Fibroblast of skin of right quadriceps (primary cell): ENCODE measurements at regions not wholly inside any gene's neighbourhood (a gene's known extent, or its start where the extent isn't known, plus 50 kb on each side); places are given as distances from the start of the nearest gene placed in this dataset.

ENCODE experiments used
- DNase-seq: peaks from one replicate; pipeline ENCODE4 v3.0.0-alpha.2; 2013

DNA sequence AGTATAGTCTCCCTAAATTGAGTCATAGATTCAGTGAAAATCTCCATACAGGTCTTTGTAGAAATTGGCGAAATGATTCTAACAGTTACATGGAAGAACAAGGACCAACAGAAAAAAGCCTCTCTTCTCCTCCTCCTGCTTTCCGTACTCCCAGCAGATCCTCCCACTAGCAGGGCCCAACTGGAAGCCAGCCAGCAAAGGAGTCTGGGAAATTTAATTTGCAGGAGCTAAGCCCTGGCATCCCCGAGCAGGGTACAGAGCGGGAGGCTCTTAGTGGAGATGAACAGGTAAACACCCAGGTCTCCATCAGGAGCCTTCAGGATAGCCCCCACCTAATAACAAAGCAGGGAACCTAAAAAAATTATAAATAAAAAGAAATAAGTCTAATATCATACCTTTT is 1473.8 kb downstream of the TBC1D22A start:
- no peak for DNase-seq

GRCh38 chr22:48235744-48236143 is 1473.3 kb downstream of the TBC1D22A start:
- no peak for DNase-seq

DNA sequence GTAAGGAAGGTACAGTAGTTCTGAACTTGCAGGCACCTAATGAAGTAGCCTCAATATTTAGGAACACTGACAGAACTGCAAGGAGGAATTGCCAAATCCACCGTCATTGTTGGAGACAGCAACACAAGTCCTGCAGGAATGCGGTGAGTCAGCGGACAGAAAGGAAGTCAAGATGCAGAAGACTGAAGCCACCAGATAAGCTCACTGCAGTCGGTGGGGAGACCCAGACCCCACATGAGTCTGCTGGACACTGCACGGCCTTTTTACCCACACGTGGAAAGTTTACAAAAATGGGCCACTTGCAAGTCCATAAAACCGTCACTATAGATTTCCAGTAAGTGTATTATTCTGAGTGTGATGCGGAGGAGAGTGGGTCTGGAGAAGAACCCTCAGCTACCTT is 1471.6 kb downstream of the TBC1D22A start:
- DNase-seq = no peak

DNA sequence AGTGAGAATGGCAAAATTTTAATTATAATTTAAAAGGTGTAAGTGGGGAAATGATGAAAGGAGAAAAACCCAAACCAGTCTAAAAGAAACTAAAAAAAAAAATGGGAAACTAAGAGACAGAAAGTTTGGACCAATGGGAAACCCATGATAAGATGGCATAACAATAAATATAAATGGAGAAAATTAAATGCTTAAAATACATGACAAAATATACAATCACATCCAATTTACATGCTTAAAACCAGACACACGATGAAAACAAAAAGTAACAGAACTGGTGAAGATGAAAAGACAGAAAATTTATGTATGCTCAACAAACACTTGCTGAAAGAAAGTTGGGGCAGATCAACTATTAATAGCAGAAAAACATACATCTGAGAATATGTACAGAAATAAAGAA is 1471.1 kb downstream of the TBC1D22A start:
- DNase-seq = no peak

DNA sequence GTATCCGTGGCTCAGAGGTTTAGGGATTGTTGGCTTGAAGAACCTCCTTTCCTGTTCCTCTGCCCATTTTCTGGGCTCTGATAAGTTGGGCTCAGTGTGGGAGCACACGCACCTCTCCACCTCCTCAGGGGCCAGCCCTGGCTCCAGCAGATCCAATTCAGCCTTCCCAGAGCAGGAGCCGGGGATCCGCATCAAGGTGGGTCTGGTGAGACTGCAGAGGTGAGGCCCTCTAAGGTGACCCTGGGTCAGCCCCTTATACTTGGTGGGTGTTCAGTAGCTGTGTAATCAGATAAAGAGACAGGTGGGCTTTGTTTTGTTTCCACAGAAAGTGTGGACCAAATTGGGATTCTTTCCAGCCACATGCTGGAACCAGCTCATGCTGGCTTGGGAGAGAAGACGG is 1466.0 kb downstream of the TBC1D22A start:
- DNase-seq = no peak

GRCh38 chr22:48227341-48228018 is 1465.0 kb downstream of the TBC1D22A start:
- no peak for DNase-seq

- no peak for DNase-seq
Measured at GRCh38 chr22:48226026-48227013, 1463.9 kb downstream of the TBC1D22A start.

DNA sequence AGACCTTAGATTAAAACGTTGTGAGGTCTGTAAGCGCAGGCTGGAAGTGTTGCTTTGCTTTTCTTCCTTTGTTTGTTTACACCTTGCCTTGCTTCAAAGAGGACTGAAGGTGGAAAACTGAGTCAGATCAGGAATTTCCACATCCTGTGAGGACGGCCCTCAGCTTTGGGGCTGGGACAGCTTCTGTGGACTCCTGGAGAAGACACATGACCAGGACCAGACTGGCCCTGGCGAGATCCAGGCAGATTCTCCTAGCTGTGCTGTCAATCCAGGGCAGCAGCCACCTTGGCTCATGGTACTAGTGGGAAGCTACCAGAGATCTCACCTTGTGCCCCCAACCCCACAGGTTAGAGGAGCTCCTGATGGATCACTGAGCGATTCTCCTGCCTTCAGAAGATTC is 1461.9 kb downstream of the TBC1D22A start:
- DNase-seq = no peak

- no peak for DNase-seq
Measured at GRCh38 chr22:48223488-48224190, 1461.2 kb downstream of the TBC1D22A start.

GRCh38 chr22:48222742-48223487 is 1460.5 kb downstream of the TBC1D22A start:
- DNase-seq = no peak

- no peak for DNase-seq
Measured at GRCh38 chr22:48218889-48219420, 1456.5 kb downstream of the TBC1D22A start.

- DNase-seq = no peak
Measured at GRCh38 chr22:48217596-48217995, 1455.1 kb downstream of the TBC1D22A start.

DNA sequence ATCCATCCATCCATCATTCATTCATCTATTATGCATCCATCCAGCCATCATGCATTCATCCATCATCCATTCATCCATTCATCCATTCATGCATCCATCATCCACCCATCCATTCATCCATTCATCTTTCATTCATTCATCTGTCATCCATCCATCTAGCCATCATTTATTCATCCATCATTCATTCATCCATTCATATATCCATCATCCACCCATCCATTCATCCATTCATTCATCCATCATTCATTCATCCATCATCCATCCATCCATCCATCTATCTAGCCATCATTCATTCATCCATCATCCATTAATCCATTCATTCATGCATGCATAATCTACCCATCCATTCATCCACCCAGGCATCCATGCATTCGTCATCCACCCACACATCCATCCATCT is 1450.3 kb downstream of the TBC1D22A start:
- DNase-seq = no peak

DNA sequence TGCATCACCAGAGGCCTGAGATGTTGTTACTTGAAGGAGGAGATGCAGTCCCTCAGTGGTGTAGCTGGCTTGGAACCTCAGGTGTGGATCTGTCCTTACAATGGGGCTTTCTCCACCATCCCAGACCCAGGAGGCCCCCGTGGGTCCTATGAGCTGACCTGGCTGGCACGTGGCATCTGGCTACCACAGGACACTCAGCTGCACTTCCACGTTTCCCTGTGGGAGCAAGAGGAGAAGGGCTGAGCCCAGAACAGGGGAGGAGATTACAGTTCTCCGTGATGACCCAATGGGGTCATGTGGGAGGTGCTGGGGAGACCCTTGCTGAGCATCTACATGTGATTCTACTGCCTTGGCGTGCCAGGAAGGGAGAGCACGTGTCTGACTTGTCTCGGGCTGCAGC is 1448.4 kb downstream of the TBC1D22A start:
- no peak for DNase-seq

GRCh38 chr22:48210198-48210580 is 1447.7 kb downstream of the TBC1D22A start:
- DNase-seq = no peak

DNA sequence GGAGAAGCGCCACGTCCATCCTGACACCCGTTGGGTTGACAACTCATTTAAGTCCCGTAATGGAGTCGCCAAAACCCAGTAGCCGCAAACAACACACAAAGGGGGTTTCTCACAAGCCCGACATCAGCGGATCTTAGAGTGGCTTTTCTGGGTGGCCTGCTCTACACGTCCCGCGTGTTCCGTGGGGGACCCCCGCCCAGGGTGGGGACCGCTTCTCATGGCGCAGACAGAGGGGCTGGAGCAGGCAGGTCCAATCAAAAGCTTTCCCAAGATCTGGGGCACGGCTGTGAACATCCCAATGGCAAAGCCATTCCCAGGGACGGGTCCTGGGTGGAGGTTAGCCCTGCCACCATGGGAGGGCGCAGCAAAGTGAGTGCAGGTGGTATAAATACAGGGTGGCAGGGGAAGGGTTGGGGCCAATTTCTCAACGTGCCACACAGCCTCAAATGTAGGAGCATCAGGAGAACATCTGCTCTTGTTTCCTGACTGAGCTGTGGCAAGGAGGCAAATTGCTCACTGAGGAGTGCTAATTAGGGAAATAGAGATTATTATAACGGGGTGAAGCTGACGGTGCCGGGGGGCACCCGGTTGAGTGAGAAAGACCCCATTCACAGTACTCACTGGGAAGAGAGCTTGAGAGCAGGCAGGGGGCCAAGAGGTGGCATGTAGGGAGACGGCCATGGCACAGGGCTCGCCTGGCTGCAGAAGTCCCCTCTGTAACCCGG is 1447.2 kb downstream of the TBC1D22A start:
- no peak for DNase-seq

DNA sequence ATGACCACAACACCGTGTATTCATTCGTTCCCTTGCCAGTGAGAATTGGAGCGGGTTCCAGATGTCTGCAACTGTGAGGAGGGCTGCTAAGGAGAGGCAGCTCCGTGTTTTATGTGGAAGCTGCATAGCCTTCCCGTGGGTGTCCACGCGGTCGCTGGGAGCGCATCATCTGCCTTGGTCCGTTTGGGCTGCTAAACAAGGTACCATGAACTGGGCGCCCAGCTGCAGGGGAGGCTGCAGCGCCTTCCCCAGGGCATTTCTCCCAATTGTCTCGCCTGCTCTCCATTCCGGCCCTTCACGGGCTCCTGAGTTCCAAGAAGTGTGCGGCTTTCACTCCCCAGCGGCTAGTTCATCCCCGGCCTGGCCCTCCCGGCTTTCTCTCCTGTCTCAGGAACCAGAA is 1446.4 kb downstream of the TBC1D22A start:
- DNase-seq = no peak

- no peak for DNase-seq
Measured at GRCh38 chr22:48207919-48208535, 1445.6 kb downstream of the TBC1D22A start.

GRCh38 chr22:48205790-48206189 is 1443.3 kb downstream of the TBC1D22A start:
- DNase-seq = no peak

DNA sequence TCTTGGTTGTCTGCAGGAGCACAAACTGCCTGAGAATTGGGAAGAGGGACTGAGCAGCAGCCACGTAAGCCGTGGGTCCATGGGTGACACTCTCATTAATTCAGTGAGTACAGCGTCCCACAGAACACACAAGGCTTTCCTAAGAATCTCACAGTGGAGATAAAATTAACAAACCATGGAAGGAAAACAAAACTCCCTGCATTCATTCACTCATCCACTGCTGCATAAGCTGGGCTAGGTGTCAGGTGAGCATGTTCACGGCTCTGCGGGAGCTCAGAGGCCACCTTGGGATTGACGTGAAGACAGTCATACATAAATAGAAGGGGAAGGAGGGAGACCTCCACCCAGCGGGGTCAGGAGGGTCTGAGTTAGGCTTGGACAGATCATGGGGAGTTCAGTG is 1442.7 kb downstream of the TBC1D22A start:
- no peak for DNase-seq

DNA sequence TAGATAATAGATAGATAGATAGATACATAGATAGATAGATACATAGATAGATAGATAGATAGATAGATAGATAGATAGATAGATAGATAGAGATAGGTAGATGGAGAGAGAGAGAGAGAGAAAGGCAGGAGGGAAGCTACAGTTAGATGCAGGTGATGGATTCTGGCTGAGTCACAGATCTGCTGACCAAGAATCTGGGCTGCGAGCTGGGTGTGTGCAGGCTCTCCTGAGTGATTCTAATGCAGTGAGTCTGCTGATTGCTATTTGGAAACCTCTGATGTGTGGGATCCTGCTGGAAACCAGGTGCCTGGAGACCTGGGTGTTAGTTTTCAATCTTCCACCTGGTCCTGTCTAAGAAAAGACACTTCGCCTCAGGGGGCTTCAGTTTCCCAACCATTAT is 1441.8 kb downstream of the TBC1D22A start:
- no peak for DNase-seq
